IPS-18a (cell line): ENCODE measurements at regions not wholly inside any gene's neighbourhood (a gene's known extent, or its start where the extent isn't known, plus 50 kb on each side); places are given as distances from the start of the nearest gene placed in this dataset.

Experiments used
- H3K27ac ChIP-seq: one replicate; pipeline ENCODE4 v1.5.1; 2013; ENCODE audit warnings: low read length
- H3K27me3 ChIP-seq: one replicate; pipeline ENCODE4 v1.6.1; 2013; ENCODE audit warnings: mild to moderate bottlenecking, low read length; ENCODE audit not compliant: control insufficient read depth, insufficient read depth
- H3K36me3 ChIP-seq: one replicate; pipeline ENCODE4 v1.6.1; 2013; ENCODE audit warnings: low read depth, low read length; ENCODE audit not compliant: control insufficient read depth
- H3K4me1 ChIP-seq: one replicate; pipeline ENCODE4 v1.6.1; 2013; ENCODE audit warnings: low read depth, low read length; ENCODE audit not compliant: control insufficient read depth
- H3K4me3 ChIP-seq: one replicate; pipeline ENCODE4 v1.5.1; 2013; ENCODE audit warnings: low read length
- H3K9ac ChIP-seq: one replicate; pipeline ENCODE4 v1.6.1; 2013; ENCODE audit warnings: mild to moderate bottlenecking, low read length, moderate library complexity
- H3K9me3 ChIP-seq: one replicate; pipeline ENCODE4 v1.6.1; 2013; ENCODE audit warnings: low read depth, low read length; ENCODE audit not compliant: control insufficient read depth

- no peak overlapping the region for H3K4me3 ChIP-seq
- peaks cover 5% of the 10 kb centered on the region for H3K4me1 ChIP-seq
- H3K9ac ChIP-seq: no peak overlapping the region
- H3K27me3 ChIP-seq: no peaks in the 10 kb centered on the region
- no peaks in the 10 kb centered on the region for H3K36me3 ChIP-seq
- no peaks in the 10 kb centered on the region for H3K9me3 ChIP-seq
- H3K27ac ChIP-seq: no peak overlapping the region
Observed at GRCh38 chr11:104443387-104443786, 279.4 kb upstream of the PDGFD start.

DNA sequence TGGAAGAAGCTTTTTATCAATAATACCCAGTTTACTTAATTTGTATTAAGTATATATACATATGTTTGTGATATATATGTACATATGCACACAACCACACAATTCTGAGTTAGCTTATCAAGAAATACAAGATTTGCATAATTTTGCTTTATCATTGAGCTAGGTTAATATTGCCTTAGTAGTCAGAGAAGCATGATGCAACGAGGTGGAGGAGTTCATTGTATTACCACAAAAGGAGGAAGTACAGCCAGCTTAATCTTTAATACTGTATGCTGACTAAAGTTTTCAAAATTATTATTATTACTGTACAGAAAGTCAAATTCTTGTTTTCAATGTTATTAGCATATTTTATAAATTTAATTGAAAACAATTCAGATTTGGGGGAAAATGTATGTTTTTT, 278.4 kb upstream of the PDGFD start:
- Histone ChIP-seq H3K36me3 (no peaks in the 10 kb centered on the region), H3K27me3 (no peaks in the 10 kb centered on the region), H3K4me1 (peaks cover 5% of the 10 kb centered on the region), H3K9me3 (no peaks in the 10 kb centered on the region), H3K4me3 (no peak overlapping the region), H3K27ac (no peak overlapping the region), H3K9ac (no peak overlapping the region)

DNA sequence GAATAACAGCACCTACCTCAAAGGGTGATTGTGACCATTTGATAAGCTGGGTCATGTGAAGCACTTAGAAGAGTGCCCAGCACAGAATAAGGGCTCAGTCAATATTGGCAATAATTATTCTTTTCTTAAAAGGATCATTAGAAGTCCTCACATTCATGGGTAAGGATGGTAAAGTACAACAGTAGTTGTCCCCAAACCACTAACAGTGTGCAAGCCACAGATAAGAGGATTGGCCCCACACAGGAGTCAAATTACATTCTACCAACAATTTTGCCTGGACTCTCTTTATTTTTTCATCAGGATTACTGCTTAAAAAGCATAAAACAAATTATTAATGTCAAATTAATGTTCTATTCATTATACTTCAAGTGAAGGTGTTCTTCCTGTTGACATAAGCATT, 271.5 kb upstream of the PDGFD start:
- H3K9me3 ChIP-seq: no peaks in the 10 kb centered on the region
- peaks cover 6% of the 10 kb centered on the region for H3K4me1 ChIP-seq
- H3K27ac ChIP-seq: no peak overlapping the region
- H3K9ac ChIP-seq: no peak overlapping the region
- H3K4me3 ChIP-seq: no peak overlapping the region
- no peaks in the 10 kb centered on the region for H3K27me3 ChIP-seq
- H3K36me3 ChIP-seq: no peaks in the 10 kb centered on the region

- peaks cover 6% of the 10 kb centered on the region for H3K4me1 ChIP-seq
- H3K27ac ChIP-seq: no peak overlapping the region
- H3K36me3 ChIP-seq: no peaks in the 10 kb centered on the region
- no peak overlapping the region for H3K4me3 ChIP-seq
- no peaks in the 10 kb centered on the region for H3K9me3 ChIP-seq
- no peaks in the 10 kb centered on the region for H3K27me3 ChIP-seq
- H3K9ac ChIP-seq: no peak overlapping the region
Observed at GRCh38 chr11:104433751-104434150, 269.8 kb upstream of the PDGFD start.

DNA sequence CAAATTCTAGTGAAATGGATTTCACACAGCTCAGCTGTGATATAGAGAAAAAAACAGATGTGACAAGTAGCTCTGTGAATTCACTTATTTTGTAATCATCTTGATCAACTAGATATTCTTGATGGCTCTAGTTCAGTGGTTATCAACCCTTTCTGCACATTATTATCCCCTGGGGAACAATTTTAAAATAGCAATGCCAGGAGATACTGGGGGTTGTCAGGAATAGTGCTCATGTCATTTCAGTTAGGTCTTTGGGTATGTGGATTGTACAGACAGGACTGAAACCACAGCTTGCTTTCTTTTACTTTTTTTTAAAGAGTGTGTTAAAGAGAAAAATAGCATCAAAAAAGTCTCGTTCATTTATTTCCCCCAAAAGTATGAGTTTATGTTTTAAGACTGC, 269.0 kb upstream of the PDGFD start:
- H3K27ac ChIP-seq: no peak overlapping the region

GRCh38 chr11:104432526-104432925, 268.6 kb upstream of the PDGFD start:
- peaks cover 6% of the 10 kb centered on the region for H3K4me1 ChIP-seq

More for the DNA sequence above, 269.0 kb upstream of the PDGFD start:
- Histone ChIP-seq H3K36me3 (no peaks in the 10 kb centered on the region), H3K27me3 (no peaks in the 10 kb centered on the region), H3K9ac (no peak overlapping the region), H3K9me3 (no peaks in the 10 kb centered on the region), H3K4me1 (peaks cover 6% of the 10 kb centered on the region), H3K4me3 (no peak overlapping the region)

DNA sequence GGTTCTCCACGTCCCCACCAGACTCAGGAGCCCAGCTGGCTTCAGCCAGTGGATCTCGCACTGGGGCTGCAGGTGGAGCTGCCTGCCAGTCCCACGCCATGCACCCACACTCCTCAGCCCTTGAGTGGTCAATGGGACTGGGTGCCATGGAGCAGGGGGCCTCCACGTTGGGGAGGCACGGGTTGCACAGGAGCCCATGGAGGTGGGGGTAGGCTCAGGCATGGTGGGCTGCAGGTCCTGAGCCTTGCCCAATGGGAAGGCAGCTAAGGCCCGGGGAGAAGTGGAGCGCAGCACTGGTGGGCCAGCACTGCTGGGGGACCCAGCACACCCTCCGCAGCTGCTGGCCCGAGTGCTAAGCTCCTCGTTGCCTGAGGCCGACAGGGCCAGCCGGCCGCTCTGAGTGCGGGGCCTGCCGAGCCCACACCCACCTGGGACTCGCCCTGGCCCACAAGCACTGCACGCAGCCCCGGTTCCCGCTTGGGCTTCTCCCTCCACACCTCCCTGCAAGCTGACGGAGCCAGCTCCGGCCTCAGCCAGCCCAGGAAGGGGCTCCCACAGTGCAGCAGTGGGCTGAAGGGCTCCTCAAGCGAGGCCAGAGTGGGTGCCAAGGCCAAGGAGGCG, 258.5 kb upstream of the PDGFD start:
- no peaks in the 10 kb centered on the region for H3K4me1 ChIP-seq

More at GRCh38 chr11:104432526-104432925, 268.6 kb upstream of the PDGFD start:
- no peaks in the 10 kb centered on the region for H3K36me3 ChIP-seq
- no peak overlapping the region for H3K27ac ChIP-seq
- no peaks in the 10 kb centered on the region for H3K9me3 ChIP-seq
- no peak overlapping the region for H3K9ac ChIP-seq
- no peak overlapping the region for H3K4me3 ChIP-seq
- no peaks in the 10 kb centered on the region for H3K27me3 ChIP-seq

GRCh38 chr11:104410336-104410735, 246.4 kb upstream of the PDGFD start:
- no peaks in the 10 kb centered on the region for H3K9me3 ChIP-seq
- H3K4me1 ChIP-seq: peaks cover 6% of the 10 kb centered on the region
- H3K36me3 ChIP-seq: no peaks in the 10 kb centered on the region
- no peak overlapping the region for H3K27ac ChIP-seq
- H3K27me3 ChIP-seq: no peaks in the 10 kb centered on the region
- no peak overlapping the region for H3K4me3 ChIP-seq
- no peak overlapping the region for H3K9ac ChIP-seq

More for the DNA sequence above, 258.5 kb upstream of the PDGFD start:
- Histone ChIP-seq H3K27ac (no peak overlapping the region), H3K9ac (no peak overlapping the region), H3K4me3 (no peak overlapping the region), H3K27me3 (no peaks in the 10 kb centered on the region), H3K36me3 (no peaks in the 10 kb centered on the region), H3K9me3 (no peaks in the 10 kb centered on the region)

GRCh38 chr11:104408630-104409029, 244.7 kb upstream of the PDGFD start:
- H3K36me3 ChIP-seq: no peaks in the 10 kb centered on the region
- no peaks in the 10 kb centered on the region for H3K27me3 ChIP-seq
- no peak overlapping the region for H3K4me3 ChIP-seq
- H3K9ac ChIP-seq: no peak overlapping the region
- no peak overlapping the region for H3K27ac ChIP-seq
- H3K9me3 ChIP-seq: no peaks in the 10 kb centered on the region
- H3K4me1 ChIP-seq: peaks cover 19% of the 10 kb centered on the region

DNA sequence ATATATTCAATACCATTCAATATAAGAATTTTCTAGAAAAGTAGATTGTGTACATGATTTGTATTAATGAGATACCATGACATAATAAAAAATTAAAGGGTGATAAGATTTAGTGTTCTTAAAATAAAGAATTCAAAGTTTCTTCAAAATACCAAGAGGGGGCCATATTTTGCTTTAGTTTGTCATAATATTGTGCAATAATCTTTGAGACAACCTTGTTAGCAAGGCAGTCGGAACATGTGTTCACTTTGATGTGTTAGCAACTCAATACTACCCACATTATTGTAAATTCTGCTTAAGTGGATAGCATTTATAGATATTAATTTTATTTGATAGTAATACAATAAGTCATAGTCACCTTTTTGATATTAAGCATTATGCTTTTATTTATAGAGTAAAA, 241.3 kb upstream of the PDGFD start:
- H3K9me3 ChIP-seq: no peaks in the 10 kb centered on the region
- no peak overlapping the region for H3K9ac ChIP-seq
- H3K4me1 ChIP-seq: peaks cover 30% of the 10 kb centered on the region
- H3K27ac ChIP-seq: no peak overlapping the region
- H3K36me3 ChIP-seq: no peaks in the 10 kb centered on the region
- no peak overlapping the region for H3K4me3 ChIP-seq
- no peaks in the 10 kb centered on the region for H3K27me3 ChIP-seq

GRCh38 chr11:104404231-104405175, 240.6 kb upstream of the PDGFD start:
- Histone ChIP-seq H3K27ac (no peak overlapping the region), H3K27me3 (no peaks in the 10 kb centered on the region), H3K4me1 (peaks cover 30% of the 10 kb centered on the region), H3K4me3 (peak overlapping the region; percentile 16), H3K36me3 (no peaks in the 10 kb centered on the region), H3K9me3 (no peaks in the 10 kb centered on the region), H3K9ac (no peak overlapping the region)
